Fibroblast of lung (primary cell): ENCODE measurements at regions not wholly inside any gene's neighbourhood (a gene's known extent, or its start where the extent isn't known, plus 50 kb on each side); places are given as distances from the start of the nearest gene placed in this dataset.

Source experiments
- EZH2 ChIP-seq: IDR thresholded peaks from 2 replicates; pipeline ENCODE4 v1.5.1; 2012; ENCODE audit warnings: low read length, control low read depth, mild to moderate bottlenecking; ENCODE audit errors: missing control alignments
- TF ChIP-seq, protein P1 (sequence below), 2 donors: IDR thresholded peaks in 1 of 2; conservative IDR thresholded peaks in 1 of 2; 1 replicate in 1 of 2; 2 replicates in 1 of 2; pipeline ENCODE4 v1.5.1; 2011 to 2012; ENCODE audit warnings: low read length in 2 of 2, control low read depth in 1 of 2, inconsistent platforms in 1 of 2, low read depth in 1 of 2, mild to moderate bottlenecking in 1 of 2

DNA sequence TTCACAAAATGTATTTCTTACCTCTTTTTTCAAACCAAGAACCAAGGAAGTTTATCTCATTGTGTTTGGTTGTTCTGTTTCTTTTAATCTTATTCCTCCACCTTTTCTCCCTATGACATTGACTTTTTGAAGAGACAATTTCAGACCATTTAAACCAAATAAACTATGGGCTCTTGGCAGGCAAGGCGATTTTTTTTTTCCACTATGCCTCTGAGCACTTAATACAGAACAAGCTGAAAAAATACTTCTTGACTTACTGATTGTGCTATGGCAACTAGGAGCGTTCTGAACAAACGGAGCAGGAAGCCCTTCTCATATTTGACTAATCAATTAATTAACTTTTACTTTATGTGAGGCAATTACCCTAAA lies 98.0 kb downstream of the ZNF664 start:
- TF ChIP-seq, protein P1, sequence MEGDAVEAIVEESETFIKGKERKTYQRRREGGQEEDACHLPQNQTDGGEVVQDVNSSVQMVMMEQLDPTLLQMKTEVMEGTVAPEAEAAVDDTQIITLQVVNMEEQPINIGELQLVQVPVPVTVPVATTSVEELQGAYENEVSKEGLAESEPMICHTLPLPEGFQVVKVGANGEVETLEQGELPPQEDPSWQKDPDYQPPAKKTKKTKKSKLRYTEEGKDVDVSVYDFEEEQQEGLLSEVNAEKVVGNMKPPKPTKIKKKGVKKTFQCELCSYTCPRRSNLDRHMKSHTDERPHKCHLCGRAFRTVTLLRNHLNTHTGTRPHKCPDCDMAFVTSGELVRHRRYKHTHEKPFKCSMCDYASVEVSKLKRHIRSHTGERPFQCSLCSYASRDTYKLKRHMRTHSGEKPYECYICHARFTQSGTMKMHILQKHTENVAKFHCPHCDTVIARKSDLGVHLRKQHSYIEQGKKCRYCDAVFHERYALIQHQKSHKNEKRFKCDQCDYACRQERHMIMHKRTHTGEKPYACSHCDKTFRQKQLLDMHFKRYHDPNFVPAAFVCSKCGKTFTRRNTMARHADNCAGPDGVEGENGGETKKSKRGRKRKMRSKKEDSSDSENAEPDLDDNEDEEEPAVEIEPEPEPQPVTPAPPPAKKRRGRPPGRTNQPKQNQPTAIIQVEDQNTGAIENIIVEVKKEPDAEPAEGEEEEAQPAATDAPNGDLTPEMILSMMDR (conservative IDR thresholded peaks at IDR 0.05 in 1 of 2, IDR thresholded peaks at IDR 0.05 in 1 of 2; ENCODE audit: low read depth in 1 of 2, low read length in 2 of 2), result no peak
- no peak for TF ChIP-seq EZH2
